Astrocyte (in vitro differentiated cells and primary cell): ENCODE measurements at regions not wholly inside any gene's neighbourhood (a gene's known extent, or its start where the extent isn't known, plus 50 kb on each side); places are given as distances from the start of the nearest gene placed in this dataset.
A peak's percentile ranks its signal among the peaks of the same experiment; 100 is the strongest.

ENCODE experiments used
- DNase-seq: peaks from one replicate; pipeline ENCODE4 v3.0.0-alpha.2; 2010; ENCODE audit warnings: low read depth
- FAIRE-seq: peaks from 2 replicates; lab custom pipeline; 2011; peaks lifted over from hg19 to GRCh38; lab: Jason Lieb, UNC
- H2AFZ ChIP-seq: 2 replicates; pipeline ENCODE4 v1.6.0; 2012; ENCODE audit warnings: low read depth, low read length, inconsistent platforms
- H3K27ac ChIP-seq: 2 replicates; pipeline ENCODE4 v1.5.1; 2011; ENCODE audit warnings: low read depth, low read length, inconsistent platforms
- H3K27me3 ChIP-seq: 2 replicates; pipeline ENCODE4 v1.6.0; 2011; ENCODE audit warnings: low read length, inconsistent platforms; ENCODE audit not compliant: insufficient read depth
- H3K36me3 ChIP-seq: 2 replicates; pipeline ENCODE4 v1.5.1; 2011; ENCODE audit warnings: low read length, inconsistent platforms; ENCODE audit not compliant: insufficient read depth
- H3K4me1 ChIP-seq: 2 replicates; pipeline ENCODE4 v1.5.1; 2011; ENCODE audit warnings: low read length, inconsistent platforms; ENCODE audit not compliant: insufficient read depth
- H3K4me2 ChIP-seq: 2 replicates; pipeline ENCODE4 v1.6.0; 2012; ENCODE audit warnings: low read length, inconsistent platforms
- H3K4me3 ChIP-seq: 2 replicates; pipeline ENCODE4 v1.5.1; 2011; ENCODE audit warnings: low read depth, mild to moderate bottlenecking, low read length, inconsistent platforms; ENCODE audit not compliant: insufficient read depth
- H3K79me2 ChIP-seq: 2 replicates; pipeline ENCODE4 v1.6.0; 2012; ENCODE audit warnings: mild to moderate bottlenecking, low read length, inconsistent platforms; ENCODE audit not compliant: insufficient read depth
- H3K9ac ChIP-seq: 2 replicates; pipeline ENCODE4 v1.6.0; 2012; ENCODE audit warnings: mild to moderate bottlenecking, low read length, inconsistent platforms
- H3K9me3 ChIP-seq: 2 replicates; pipeline ENCODE4 v1.5.1; 2012; ENCODE audit warnings: low read depth, mild to moderate bottlenecking, low read length, inconsistent platforms; ENCODE audit not compliant: insufficient read depth
- H4K20me1 ChIP-seq: 2 replicates; pipeline ENCODE4 v1.6.0; 2012; ENCODE audit warnings: low read length, inconsistent platforms; ENCODE audit not compliant: insufficient read depth
- H3K27ac Mint-ChIP-seq: one replicate; pipeline ENCODE4 v1.8.0; 2021; ENCODE audit warnings: mild to moderate bottlenecking, mixed read lengths; ENCODE audit not compliant: unreplicated experiment
- H3K27me3 Mint-ChIP-seq: one replicate; pipeline ENCODE4 v1.8.0; 2021; ENCODE audit warnings: low read depth, mixed read lengths; ENCODE audit not compliant: unreplicated experiment
- H3K36me3 Mint-ChIP-seq: one replicate; pipeline ENCODE4 v1.8.0; 2021; ENCODE audit warnings: low read depth, mixed read lengths; ENCODE audit not compliant: unreplicated experiment
- H3K4me1 Mint-ChIP-seq: one replicate; pipeline ENCODE4 v1.8.0; 2021; ENCODE audit warnings: low read depth, mixed read lengths; ENCODE audit not compliant: unreplicated experiment
- H3K4me3 Mint-ChIP-seq: one replicate; pipeline ENCODE4 v1.8.0; 2021; ENCODE audit warnings: mild to moderate bottlenecking, moderate library complexity, mixed read lengths; ENCODE audit not compliant: unreplicated experiment
- H3K9me3 Mint-ChIP-seq: one replicate; pipeline ENCODE4 v1.8.0; 2021; ENCODE audit warnings: mild to moderate bottlenecking, mixed read lengths; ENCODE audit not compliant: unreplicated experiment
- CTCF ChIP-seq: IDR thresholded peaks from 2 replicates; pipeline ENCODE4 v1.5.1; 2011; ENCODE audit warnings: low read depth, mild to moderate bottlenecking, inconsistent platforms, low read length, moderate library complexity; ENCODE audit not compliant: insufficient read depth
- EZH2 ChIP-seq: IDR thresholded peaks from 2 replicates; pipeline ENCODE4 v1.6.1; 2012; ENCODE audit warnings: mild to moderate bottlenecking, low read length, inconsistent platforms; ENCODE audit not compliant: insufficient read depth

GRCh38 chr2:129193961-129194360 is 785.5 kb upstream of the RAB6C start:
- H3K36me3 ChIP-seq, result no peaks in the 10 kb centered on the region
- H3K4me2 ChIP-seq, result no peak overlapping the region
- no peak overlapping the region for H2AFZ ChIP-seq
- no peaks in the 10 kb centered on the region for H3K9me3 ChIP-seq
- Mint-ChIP-seq H3K9me3 (peaks cover 2% of the 10 kb centered on the region), H3K27me3 (peaks cover 12% of the 10 kb centered on the region), H3K27ac (no peak overlapping the region), H3K36me3 (no peaks in the 10 kb centered on the region), H3K4me1 (peaks cover 22% of the 10 kb centered on the region), H3K4me3 (peak overlapping the region; percentile 7)
- no peaks in the 10 kb centered on the region for H3K79me2 ChIP-seq
- no peaks in the 10 kb centered on the region for H4K20me1 ChIP-seq
- H3K4me3 ChIP-seq, result no peak overlapping the region
- TF ChIP-seq CTCF (no peak), EZH2 (no peak)
- DNase-seq (no peak), FAIRE-seq (no peak)
- H3K27ac ChIP-seq, result no peak overlapping the region
- H3K27me3 ChIP-seq, result no peaks in the 10 kb centered on the region
- no peaks in the 10 kb centered on the region for H3K4me1 ChIP-seq
- no peak overlapping the region for H3K9ac ChIP-seq

GRCh38 chr2:129199501-129199900 is 780.0 kb upstream of the RAB6C start:
- Histone ChIP-seq H3K9ac (no peak overlapping the region), H4K20me1 (no peaks in the 10 kb centered on the region), H3K36me3 (no peaks in the 10 kb centered on the region), H2AFZ (no peak overlapping the region), H3K79me2 (no peaks in the 10 kb centered on the region), H3K9me3 (no peaks in the 10 kb centered on the region), H3K27ac (no peak overlapping the region), H3K27me3 (no peaks in the 10 kb centered on the region), H3K4me1 (no peaks in the 10 kb centered on the region), H3K4me2 (no peak overlapping the region), H3K4me3 (no peak overlapping the region)
- H3K9me3 Mint-ChIP-seq, result no peaks in the 10 kb centered on the region
- H3K27me3 Mint-ChIP-seq, result peaks cover 4% of the 10 kb centered on the region
- no peak for FAIRE-seq
- TF ChIP-seq CTCF (no peak), EZH2 (no peak)
- peaks cover 9% of the 10 kb centered on the region for H3K4me1 Mint-ChIP-seq
- no peak for DNase-seq
- no peak overlapping the region for H3K4me3 Mint-ChIP-seq
- H3K36me3 Mint-ChIP-seq, result no peaks in the 10 kb centered on the region
- no peak overlapping the region for H3K27ac Mint-ChIP-seq

GRCh38 chr2:129201696-129202095 is 777.8 kb upstream of the RAB6C start:
- H3K9me3 ChIP-seq, result no peaks in the 10 kb centered on the region
- no peaks in the 10 kb centered on the region for H3K27me3 ChIP-seq
- H3K4me3 Mint-ChIP-seq, result no peak overlapping the region
- no peaks in the 10 kb centered on the region for H3K9me3 Mint-ChIP-seq
- H3K36me3 Mint-ChIP-seq, result no peaks in the 10 kb centered on the region
- H3K4me1 Mint-ChIP-seq, result peaks cover 9% of the 10 kb centered on the region
- DNase-seq (no peak), FAIRE-seq (no peak)
- no peak overlapping the region for H3K4me2 ChIP-seq
- peaks cover 10% of the 10 kb centered on the region for H3K27me3 Mint-ChIP-seq
- TF ChIP-seq EZH2 (no peak), CTCF (no peak)
- H3K9ac ChIP-seq, result no peak overlapping the region
- H4K20me1 ChIP-seq, result no peaks in the 10 kb centered on the region
- H3K27ac ChIP-seq, result no peak overlapping the region
- H3K79me2 ChIP-seq, result no peaks in the 10 kb centered on the region
- no peaks in the 10 kb centered on the region for H3K4me1 ChIP-seq
- H2AFZ ChIP-seq, result no peak overlapping the region
- H3K36me3 ChIP-seq, result no peaks in the 10 kb centered on the region
- H3K4me3 ChIP-seq, result no peak overlapping the region
- peak overlapping the region; percentile 66 for H3K27ac Mint-ChIP-seq
